DMS53 treated with DMSO at 0.1 percent for 48 hours (cell line): ENCODE measurements at regions not wholly inside any gene's neighbourhood (a gene's known extent, or its start where the extent isn't known, plus 50 kb on each side); places are given as distances from the start of the nearest gene placed in this dataset.

Experiments
- DNase-seq: peaks from one replicate; lab custom pipeline; 2025; ENCODE audit not compliant: unreplicated experiment; lab: John Stamatoyannopoulos, UW

GRCh38 chr13:100941377-100942368 lies 267.1 kb upstream of the TMTC4 start:
- no peak for DNase-seq

- no peak for DNase-seq
Measured at GRCh38 chr13:100940658-100941057, 266.1 kb upstream of the TMTC4 start.

- no peak for DNase-seq
Measured at GRCh38 chr13:100933841-100934240, 259.2 kb upstream of the TMTC4 start.

GRCh38 chr13:100922599-100922998 lies 248.0 kb upstream of the TMTC4 start:
- no peak for DNase-seq

- no peak for DNase-seq
Measured at GRCh38 chr13:100921139-100921538, 246.5 kb upstream of the TMTC4 start.

GRCh38 chr13:100917011-100917410 lies 242.4 kb upstream of the TMTC4 start:
- DNase-seq: no peak

- DNase-seq: no peak
Measured at GRCh38 chr13:100913143-100913542, 238.5 kb upstream of the TMTC4 start.

- DNase-seq: no peak
Measured at GRCh38 chr13:100904293-100904976, 229.8 kb upstream of the TMTC4 start.

GRCh38 chr13:100899720-100900316 lies 225.2 kb upstream of the TMTC4 start:
- no peak for DNase-seq

GRCh38 chr13:100898431-100898830 lies 223.8 kb upstream of the TMTC4 start:
- DNase-seq: no peak

GRCh38 chr13:100895651-100896050 lies 221.1 kb upstream of the TMTC4 start:
- no peak for DNase-seq

GRCh38 chr13:100892981-100893380 lies 218.4 kb upstream of the TMTC4 start:
- no peak for DNase-seq

GRCh38 chr13:100890645-100891044 lies 216.1 kb upstream of the TMTC4 start:
- no peak for DNase-seq

GRCh38 chr13:100887729-100888151 lies 213.1 kb upstream of the TMTC4 start:
- DNase-seq: no peak

- no peak for DNase-seq
Measured at GRCh38 chr13:100883453-100883852, 208.9 kb upstream of the TMTC4 start.

GRCh38 chr13:100881291-100881864 lies 206.8 kb upstream of the TMTC4 start:
- DNase-seq: no peak

- no peak for DNase-seq
Measured at GRCh38 chr13:100880166-100880565, 205.6 kb upstream of the TMTC4 start.

- DNase-seq: no peak
Measured at GRCh38 chr13:100879255-100879654, 204.7 kb upstream of the TMTC4 start.

GRCh38 chr13:100876044-100876403 lies 201.4 kb upstream of the TMTC4 start:
- no peak for DNase-seq

- DNase-seq: no peak
Measured at GRCh38 chr13:100875392-100876043, 200.9 kb upstream of the TMTC4 start.

GRCh38 chr13:100872761-100873160 lies 198.2 kb upstream of the TMTC4 start:
- DNase-seq: no peak
